NB4 (cell line): ENCODE measurements at regions not wholly inside any gene's neighbourhood (a gene's known extent, or its start where the extent isn't known, plus 50 kb on each side); places are given as distances from the start of the nearest gene placed in this dataset.

ENCODE experiments used
- DNase-seq: peaks from one replicate; pipeline ENCODE4 v3.0.0; 2010; ENCODE audit warnings: low read depth
- H3K4me3 ChIP-seq: one replicate; pipeline ENCODE4 v1.5.1; 2011; ENCODE audit warnings: mild to moderate bottlenecking, low read depth, low read length, moderate library complexity
- MYC ChIP-seq: IDR thresholded peaks from 2 replicates; pipeline ENCODE4 v1.6.1; 2011; ENCODE audit warnings: low read depth, low read length
- POLR2A ChIP-seq: IDR thresholded peaks from 2 replicates; pipeline ENCODE4 v1.6.1; 2011; ENCODE audit warnings: mild to moderate bottlenecking; ENCODE audit not compliant: insufficient read length; ENCODE audit errors: extremely low read depth
- TF ChIP-seq, protein P1 (sequence below): IDR thresholded peaks from 2 replicates; pipeline ENCODE4 v1.6.1; 2011; ENCODE audit warnings: low read depth, low read length
- TF ChIP-seq, protein P2 (sequence below): IDR thresholded peaks from one replicate; pipeline ENCODE4 v1.5.1; 2012; ENCODE audit warnings: low read depth, low read length

DNA sequence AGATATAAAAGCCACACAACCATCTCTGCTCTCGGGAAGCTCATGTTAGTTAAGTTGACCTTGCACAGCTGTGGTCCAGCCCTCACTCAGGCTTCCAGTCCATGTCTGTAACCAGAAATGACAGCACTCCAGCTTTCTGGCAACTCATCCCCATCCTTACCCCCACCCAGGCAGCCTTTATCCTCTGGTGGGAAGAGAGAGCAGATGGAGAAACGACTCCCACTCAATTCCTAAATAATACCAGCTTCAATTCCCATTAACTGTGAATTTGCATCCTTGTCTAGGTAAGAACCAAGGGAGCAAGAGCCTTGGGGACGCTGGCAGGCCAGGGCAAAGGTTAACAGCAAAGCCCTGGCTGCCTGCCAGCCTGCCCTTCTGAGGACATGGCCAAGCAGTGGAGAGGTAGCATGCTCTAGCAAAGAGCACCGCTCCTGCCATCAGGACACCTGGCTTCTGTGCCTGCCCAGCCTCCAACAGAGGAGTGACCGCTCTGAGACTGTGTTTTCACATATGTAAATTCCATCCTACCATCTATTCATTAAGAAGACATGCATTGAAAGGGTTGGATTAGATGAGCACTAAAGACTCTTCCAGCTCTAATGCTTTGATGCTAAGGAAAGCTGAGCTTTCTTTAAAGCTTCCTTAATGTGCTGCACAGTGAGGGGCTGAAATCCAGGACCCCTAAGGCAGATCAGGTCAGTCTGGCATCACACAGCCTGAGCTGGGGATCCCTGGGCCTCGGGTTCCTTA, 236.1 kb downstream of the GRIN2B start:
- H3K4me3 ChIP-seq: no peak overlapping the region
- no peak for DNase-seq
- TF ChIP-seq POLR2A (no peak), MYC (no peak)
- TF ChIP-seq, protein P1, sequence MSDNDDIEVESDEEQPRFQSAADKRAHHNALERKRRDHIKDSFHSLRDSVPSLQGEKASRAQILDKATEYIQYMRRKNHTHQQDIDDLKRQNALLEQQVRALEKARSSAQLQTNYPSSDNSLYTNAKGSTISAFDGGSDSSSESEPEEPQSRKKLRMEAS: no peak
- TF ChIP-seq, protein P2, sequence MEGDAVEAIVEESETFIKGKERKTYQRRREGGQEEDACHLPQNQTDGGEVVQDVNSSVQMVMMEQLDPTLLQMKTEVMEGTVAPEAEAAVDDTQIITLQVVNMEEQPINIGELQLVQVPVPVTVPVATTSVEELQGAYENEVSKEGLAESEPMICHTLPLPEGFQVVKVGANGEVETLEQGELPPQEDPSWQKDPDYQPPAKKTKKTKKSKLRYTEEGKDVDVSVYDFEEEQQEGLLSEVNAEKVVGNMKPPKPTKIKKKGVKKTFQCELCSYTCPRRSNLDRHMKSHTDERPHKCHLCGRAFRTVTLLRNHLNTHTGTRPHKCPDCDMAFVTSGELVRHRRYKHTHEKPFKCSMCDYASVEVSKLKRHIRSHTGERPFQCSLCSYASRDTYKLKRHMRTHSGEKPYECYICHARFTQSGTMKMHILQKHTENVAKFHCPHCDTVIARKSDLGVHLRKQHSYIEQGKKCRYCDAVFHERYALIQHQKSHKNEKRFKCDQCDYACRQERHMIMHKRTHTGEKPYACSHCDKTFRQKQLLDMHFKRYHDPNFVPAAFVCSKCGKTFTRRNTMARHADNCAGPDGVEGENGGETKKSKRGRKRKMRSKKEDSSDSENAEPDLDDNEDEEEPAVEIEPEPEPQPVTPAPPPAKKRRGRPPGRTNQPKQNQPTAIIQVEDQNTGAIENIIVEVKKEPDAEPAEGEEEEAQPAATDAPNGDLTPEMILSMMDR: no peak

DNA sequence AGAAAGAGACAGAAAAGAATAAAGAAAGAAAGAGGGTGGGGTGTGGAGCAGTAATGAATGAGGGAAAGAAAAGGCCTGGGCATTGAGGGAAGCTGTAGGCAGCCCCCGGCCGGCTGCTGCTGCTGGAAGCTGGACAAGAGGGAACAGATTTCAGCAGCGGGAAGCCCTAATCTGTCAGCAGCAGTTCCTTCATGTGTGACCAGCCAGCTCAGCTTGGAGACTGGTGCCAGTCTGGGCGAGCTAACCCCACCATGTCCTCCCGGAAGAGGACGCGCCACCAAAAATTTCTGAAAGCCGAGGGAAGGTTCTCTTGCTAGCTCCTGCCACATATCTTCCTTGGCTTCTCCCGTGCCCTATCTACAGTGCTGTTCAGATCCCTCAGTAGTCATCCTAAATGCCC, 236.8 kb downstream of the GRIN2B start:
- no peak for DNase-seq
- H3K4me3 ChIP-seq: no peak overlapping the region
- TF ChIP-seq, protein P2: no peak
- TF ChIP-seq POLR2A (no peak), MYC (no peak)
- TF ChIP-seq, protein P1: no peak

DNA sequence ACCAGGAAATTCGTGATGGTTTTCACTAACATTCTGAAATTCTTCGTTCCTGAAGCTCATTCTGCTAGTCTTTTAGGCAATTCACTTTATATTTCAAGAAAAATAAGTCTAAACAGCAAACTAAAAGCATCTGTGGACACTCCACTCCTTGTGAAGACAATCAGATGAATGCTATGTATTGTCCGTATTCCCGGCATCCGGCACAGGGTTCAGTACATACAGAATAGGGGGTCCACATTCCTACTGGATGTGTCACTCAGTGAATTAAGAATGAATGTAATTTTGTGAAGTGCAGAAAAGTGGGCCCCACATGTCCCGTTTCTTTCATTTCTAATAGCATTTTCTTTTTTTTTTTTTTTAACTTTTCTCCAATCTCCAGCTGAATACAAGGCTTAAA, 241.3 kb downstream of the GRIN2B start:
- DNase-seq: no peak
- TF ChIP-seq, protein P1: no peak
- TF ChIP-seq MYC (no peak), POLR2A (no peak)
- TF ChIP-seq, protein P2: no peak

DNA sequence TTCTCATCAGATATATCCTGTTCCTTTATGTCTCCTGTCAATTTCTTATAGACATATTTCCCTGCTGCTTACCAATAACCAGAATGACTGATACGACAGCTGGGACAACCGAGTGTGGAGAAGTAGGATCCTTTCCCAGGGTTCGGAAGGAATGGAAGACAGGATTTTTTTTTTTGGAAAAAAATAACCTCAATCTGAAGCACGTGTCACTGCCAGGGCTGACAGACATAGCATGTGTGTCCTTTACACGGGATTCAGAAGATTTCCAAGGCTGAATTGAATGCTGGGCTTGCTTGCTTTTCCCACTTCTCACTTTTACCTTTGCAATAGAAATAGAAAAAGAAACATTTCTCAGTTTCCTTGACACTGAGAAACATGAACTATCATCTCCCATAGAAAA, 245.7 kb downstream of the GRIN2B start:
- TF ChIP-seq MYC: no peak
- TF ChIP-seq, protein P2: no peak
- TF ChIP-seq, protein P1: no peak
- no peak for TF ChIP-seq POLR2A
- no peak for DNase-seq
- no peak overlapping the region for H3K4me3 ChIP-seq

More for the DNA sequence above, 241.3 kb downstream of the GRIN2B start:
- no peak overlapping the region for H3K4me3 ChIP-seq

DNA sequence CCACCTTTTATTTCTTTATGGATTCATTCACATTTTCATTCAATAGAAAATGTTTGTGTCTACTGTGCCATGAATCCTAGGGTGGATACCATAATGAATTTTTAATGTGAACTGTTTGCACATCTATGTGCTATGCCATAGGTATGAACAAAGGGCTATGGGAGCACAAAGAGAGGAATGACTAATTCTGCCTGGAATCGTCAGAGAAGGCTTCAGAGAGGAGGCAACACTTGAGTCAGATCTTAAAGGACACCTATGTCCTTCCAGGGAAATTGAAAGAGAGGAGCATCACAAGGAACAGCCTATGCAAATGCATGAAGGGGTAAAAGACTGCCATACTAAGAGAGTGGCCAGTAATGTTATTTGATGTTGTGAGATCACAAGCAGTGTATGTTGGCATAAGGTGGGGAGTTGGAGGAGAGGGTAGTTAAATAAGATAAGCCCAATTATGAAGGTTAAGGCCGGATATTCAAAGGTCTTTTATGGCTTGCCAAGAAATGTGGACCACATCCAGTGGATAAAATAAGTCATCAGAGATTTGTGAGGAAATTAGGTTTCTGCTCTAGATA, 246.7 kb downstream of the GRIN2B start:
- TF ChIP-seq, protein P2: no peak
- TF ChIP-seq, protein P1: no peak
- TF ChIP-seq POLR2A (no peak), MYC (no peak)
- no peak overlapping the region for H3K4me3 ChIP-seq
- no peak for DNase-seq
